SK-N-SH (cell line): ENCODE measurements at regions not wholly inside any gene's neighbourhood (a gene's known extent, or its start where the extent isn't known, plus 50 kb on each side); places are given as distances from the start of the nearest gene placed in this dataset.

ENCODE experiments used
- CTCF ChIA-PET: fragments of 300-600, 350-600 bp; formaldehyde crosslinking; extraction: SDS; loops from one replicate; lab custom pipeline; 2021; lab: Yijun Ruan, JAX
- POLR2A ChIA-PET: fragments of 350-600 bp; sonication (Branson Sonifier 250); formaldehyde crosslinking; extraction: SDS; loops from one replicate; lab custom pipeline; 2020; ENCODE audit warnings: antibody characterized with exemption, inconsistent platforms; lab: Yijun Ruan, JAX
- DNase-seq: peaks from one replicate; pipeline ENCODE4 v3.0.0; 2012
- H2AFZ ChIP-seq: fragments of 200-600 bp; sonication (generic); 2 replicates; pipeline ENCODE4 v1.8.1; 2016; ENCODE audit warnings: antibody characterized with exemption, mild to moderate bottlenecking, low read depth
- H3F3A ChIP-seq: fragments of 200-600 bp; sonication (generic); replicated peaks from 2 replicates; pipeline ENCODE3; 2016; ENCODE audit warnings: antibody characterized with exemption, mild to moderate bottlenecking; ENCODE audit not compliant: insufficient read depth
- H3K27ac ChIP-seq, 2 experiments: fragments of 200-500 bp in 1 of 2; fragments of 200-600 bp in 1 of 2; sonication (Bioruptor generic) in 1 of 2; sonication (generic), shearing (Covaris generic) in 1 of 2; 2 replicates each; pipeline versions ENCODE4 v1.5.1 to v1.6.1; 2014 to 2016; ENCODE audit warnings: low read depth in 2 of 2, inconsistent platforms in 1 of 2, low read length in 1 of 2, mild to moderate bottlenecking in 1 of 2, mixed read lengths in 1 of 2
- H3K27me3 ChIP-seq: fragments of 200-600 bp; sonication (generic), shearing (Covaris generic); 2 replicates; pipeline ENCODE4 v1.6.1; 2016; ENCODE audit warnings: mixed run types; ENCODE audit not compliant: insufficient read depth
- H3K36me3 ChIP-seq, 2 experiments: fragments of 200-500 bp in 1 of 2; fragments of 200-600 bp in 1 of 2; sonication (Bioruptor generic) in 1 of 2; sonication (generic) in 1 of 2; replicated peaks in 1 of 2; 2 replicates each; pipeline versions ENCODE3 to v1.5.1; 2014 to 2016; ENCODE audit warnings: low read length in 1 of 2, mild to moderate bottlenecking in 1 of 2; ENCODE audit not compliant: insufficient read depth in 2 of 2, control insufficient read depth in 1 of 2
- H3K4me1 ChIP-seq, 2 experiments: fragments of 200-500 bp in 1 of 2; fragments of 200-600 bp in 1 of 2; sonication (Bioruptor generic) in 1 of 2; sonication (generic), shearing (Covaris generic) in 1 of 2; 2 replicates each; pipeline versions ENCODE4 v1.5.1 to v1.6.1; 2014 to 2016; ENCODE audit warnings: low read depth in 1 of 2, low read length in 1 of 2, mixed run types in 1 of 2; ENCODE audit not compliant: insufficient read depth in 2 of 2, control insufficient read depth in 1 of 2
- H3K4me2 ChIP-seq: fragments of 200-600 bp; sonication (generic), shearing (Covaris generic); 2 replicates; pipeline ENCODE4 v1.6.1; 2017; ENCODE audit warnings: mixed run types
- H3K4me3 ChIP-seq, 2 experiments: fragments of 200-500 bp in 1 of 2; fragments of 200-600 bp in 1 of 2; sonication (Bioruptor generic) in 1 of 2; sonication (generic), shearing (Covaris generic) in 1 of 2; 2 replicates each; pipeline versions ENCODE4 v1.5.1 to v1.8.1; 2014 to 2016; ENCODE audit warnings: low read depth in 2 of 2, inconsistent platforms in 1 of 2, low read length in 1 of 2, mild to moderate bottlenecking in 1 of 2, mixed read lengths in 1 of 2, moderate library complexity in 1 of 2
- H3K79me2 ChIP-seq: fragments of 200-600 bp; sonication (generic); 2 replicates; pipeline ENCODE4 v1.8.1; 2017; ENCODE audit warnings: mild to moderate bottlenecking; ENCODE audit not compliant: insufficient read depth
- H3K9ac ChIP-seq: fragments of 200-600 bp; sonication (generic); 2 replicates; pipeline ENCODE4 v1.6.1; 2017; ENCODE audit warnings: mixed run types
- H3K9me2 ChIP-seq: fragments of 200-600 bp; sonication (generic); 2 replicates; pipeline ENCODE4 v1.6.1; 2017; ENCODE audit warnings: mixed run types
- H3K9me3 ChIP-seq: fragments of 200-600 bp; sonication (generic); 2 replicates; pipeline ENCODE4 v1.6.1; 2017; ENCODE audit warnings: mixed run types, mild to moderate bottlenecking, moderate library complexity
- H4K20me1 ChIP-seq: fragments of 200-600 bp; sonication (generic); 2 replicates; pipeline ENCODE4 v1.6.1; 2017; ENCODE audit warnings: mild to moderate bottlenecking, mixed run types; ENCODE audit not compliant: insufficient read depth
- ELF1 ChIP-seq: IDR thresholded peaks from 2 replicates; pipeline ENCODE4 v1.4.0; 2012
- EP300 ChIP-seq, 2 experiments: IDR thresholded peaks; 2 replicates each; pipeline versions ENCODE4 v1.4.0 to v1.6.1; 2012; ENCODE audit warnings: borderline replicate concordance in 1 of 2, low read depth in 1 of 2, low read length in 1 of 2
- EZH2phosphoT487 ChIP-seq: fragments of 200-600 bp; sonication (generic); IDR thresholded peaks from 2 replicates; pipeline ENCODE4 v1.6.1; 2017; ENCODE audit warnings: low read depth, mixed run types, mild to moderate bottlenecking, antibody characterized with exemption, moderate library complexity, borderline replicate concordance
- FOXJ3 ChIP-seq: sonication (generic); formaldehyde crosslinking; IDR thresholded peaks from 2 replicates; pipeline ENCODE4 v1.5.1; 2020; ENCODE audit warnings: mild to moderate bottlenecking, missing genetic modification reagents
- FOXM1 ChIP-seq: IDR thresholded peaks from 2 replicates; pipeline ENCODE4 v1.4.0; 2012; ENCODE audit warnings: low read depth, mild to moderate bottlenecking
- GABPA ChIP-seq: IDR thresholded peaks from 2 replicates; pipeline ENCODE4 v1.4.0; 2012; ENCODE audit warnings: low read depth, mild to moderate bottlenecking
- GATA2 ChIP-seq: sonication (generic); formaldehyde crosslinking; IDR thresholded peaks from 2 replicates; pipeline ENCODE4 v1.5.0; 2020; ENCODE audit warnings: mild to moderate bottlenecking, missing genetic modification reagents
- JUND ChIP-seq: IDR thresholded peaks from 2 replicates; pipeline ENCODE4 v1.4.0; 2012
- MEF2A ChIP-seq: IDR thresholded peaks from 2 replicates; pipeline ENCODE4 v1.4.0; 2012; ENCODE audit warnings: low read depth, borderline replicate concordance
- MXI1 ChIP-seq: IDR thresholded peaks from 2 replicates; pipeline ENCODE4 v1.6.1; 2012; ENCODE audit warnings: mild to moderate bottlenecking, low read depth, low read length, improper control_type of control experiment
- NFIC ChIP-seq: IDR thresholded peaks from 2 replicates; pipeline ENCODE4 v1.4.0; 2012; ENCODE audit warnings: borderline replicate concordance
- NRF1 ChIP-seq: IDR thresholded peaks from 2 replicates; pipeline ENCODE4 v1.6.1; 2012; ENCODE audit warnings: low read depth, mild to moderate bottlenecking, low read length
- POLR2AphosphoS5 ChIP-seq: IDR thresholded peaks from 2 replicates; pipeline ENCODE4 v1.6.1; 2012; ENCODE audit warnings: low read depth, low read length
- RAD21 ChIP-seq: IDR thresholded peaks from 2 replicates; pipeline ENCODE4 v1.6.1; 2012; ENCODE audit warnings: mild to moderate bottlenecking, low read length
- RCOR1 ChIP-seq: fragments of 150-350 bp; IDR thresholded peaks from 2 replicates; pipeline ENCODE4 v1.6.1; 2017; ENCODE audit warnings: antibody characterized with exemption, low read length
- RFX5 ChIP-seq: IDR thresholded peaks from 2 replicates; pipeline ENCODE4 v1.6.1; 2012; ENCODE audit warnings: mild to moderate bottlenecking, improper control_type of control experiment, low read length
- RXRA ChIP-seq: IDR thresholded peaks from 2 replicates; pipeline ENCODE4 v1.4.0; 2012; ENCODE audit warnings: low read depth, mild to moderate bottlenecking, borderline replicate concordance
- SIN3A ChIP-seq: IDR thresholded peaks from 2 replicates; pipeline ENCODE4 v1.6.1; 2012; ENCODE audit warnings: low read depth, mild to moderate bottlenecking, low read length, moderate library complexity, borderline replicate concordance
- SMC3 ChIP-seq: IDR thresholded peaks from 2 replicates; pipeline ENCODE4 v1.6.1; 2012; ENCODE audit warnings: low read depth, low read length, improper control_type of control experiment
- TCF12 ChIP-seq: IDR thresholded peaks from 2 replicates; pipeline ENCODE4 v1.4.0; 2012
- TEAD4 ChIP-seq: IDR thresholded peaks from 2 replicates; pipeline ENCODE4 v1.4.0; 2012; ENCODE audit warnings: mild to moderate bottlenecking, borderline replicate concordance; ENCODE audit not compliant: insufficient read depth
- TF ChIP-seq, protein P1 (sequence below): fragments of 150-350 bp; IDR thresholded peaks from 2 replicates; pipeline ENCODE4 v1.6.1; 2017; ENCODE audit warnings: antibody characterized with exemption, low read length, low read depth, borderline replicate concordance
- TF ChIP-seq, protein P2 (sequence below): IDR thresholded peaks from 2 replicates; pipeline ENCODE4 v1.4.0; 2012; ENCODE audit warnings: low read depth, borderline replicate concordance
- TF ChIP-seq, protein P3 (sequence below): IDR thresholded peaks from 2 replicates; pipeline ENCODE4 v1.4.0; 2012; ENCODE audit warnings: low read depth
- TF ChIP-seq, protein P4 (sequence below): IDR thresholded peaks from 2 replicates; pipeline ENCODE4; 2012
- TF ChIP-seq, protein P5 (sequence below): fragments of 200-600 bp; sonication (generic); IDR thresholded peaks from 2 replicates; pipeline ENCODE4 v1.6.1; 2017; ENCODE audit warnings: antibody characterized with exemption, mild to moderate bottlenecking, moderate library complexity

DNA sequence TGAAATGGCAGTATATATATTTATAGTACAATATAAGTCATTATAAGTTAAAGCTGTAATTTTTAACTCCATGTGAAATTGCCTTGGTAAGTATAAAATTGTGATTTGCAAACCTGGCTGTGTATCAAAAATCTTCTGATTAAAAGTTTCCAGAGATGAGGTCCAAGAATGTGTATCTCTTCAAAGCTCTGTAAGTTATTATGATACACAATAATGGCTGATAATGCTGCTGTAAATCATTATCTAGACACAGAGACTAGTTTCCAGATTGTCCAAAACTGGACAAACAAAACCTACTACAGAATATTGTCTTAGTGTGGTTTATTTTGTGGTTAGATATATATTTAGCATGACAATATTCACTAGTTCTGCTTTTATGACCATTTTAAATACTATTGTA is 514.8 kb downstream of the SLC6A15 start:
- Histone ChIP-seq H3F3A (peaks cover 8% of the 10 kb centered on the region), H3K27ac (peak overlapping the region; percentile 32 to 83; a peak in 2 of 4 replicates), H4K20me1 (no peaks in the 10 kb centered on the region), H3K4me2 (no peak overlapping the region), H3K4me1 (peaks cover 0 to 4% of the 10 kb centered on the region in 2 experiments; a peak in 2 of 4 replicates), H3K9me2 (no peaks in the 10 kb centered on the region), H3K4me3 (no peak overlapping the region), H3K79me2 (no peaks in the 10 kb centered on the region), H3K36me3 (no peaks in the 10 kb centered on the region), H3K27me3 (no peaks in the 10 kb centered on the region), H3K9ac (no peak overlapping the region), H3K9me3 (no peaks in the 10 kb centered on the region), H2AFZ (no peak overlapping the region)
- POLR2A ChIA-PET, result no interaction called here
- DNase-seq, result no peak
- TF ChIP-seq FOXJ3 (no peak), SMC3 (no peak), TEAD4 (peak; percentile 15; the same call in 1 of the 2 replicates), NRF1 (no peak), POLR2AphosphoS5 (peak; percentile 50; the same call in 1 of the 2 replicates), GABPA (no peak), RAD21 (no peak), EZH2phosphoT487 (no peak), RFX5 (no peak), MXI1 (no peak), MEF2A (no peak), GATA2 (CRISPR knock-in tag) (no peak), RXRA (no peak), JUND (no peak; the same call in 1 of the 2 replicates), ELF1 (no peak), SIN3A (no peak), EP300 (IDR thresholded peaks at IDR 0.05; ENCODE audit: borderline replicate concordance in 1 of 2, low read depth in 1 of 2, low read length in 1 of 2) (peak in 1 of 2 experiments; percentile 82; a peak in 2 of 4 replicates), TCF12 (peak; percentile 64), RCOR1 (no peak), FOXM1 (0 out of 2 replicates have a peak, but pooled peaks have one; percentile 18), NFIC (peak; percentile 71)
- TF ChIP-seq, protein P1, sequence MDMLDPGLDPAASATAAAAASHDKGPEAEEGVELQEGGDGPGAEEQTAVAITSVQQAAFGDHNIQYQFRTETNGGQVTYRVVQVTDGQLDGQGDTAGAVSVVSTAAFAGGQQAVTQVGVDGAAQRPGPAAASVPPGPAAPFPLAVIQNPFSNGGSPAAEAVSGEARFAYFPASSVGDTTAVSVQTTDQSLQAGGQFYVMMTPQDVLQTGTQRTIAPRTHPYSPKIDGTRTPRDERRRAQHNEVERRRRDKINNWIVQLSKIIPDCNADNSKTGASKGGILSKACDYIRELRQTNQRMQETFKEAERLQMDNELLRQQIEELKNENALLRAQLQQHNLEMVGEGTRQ, result no peak
- TF ChIP-seq, protein P2, sequence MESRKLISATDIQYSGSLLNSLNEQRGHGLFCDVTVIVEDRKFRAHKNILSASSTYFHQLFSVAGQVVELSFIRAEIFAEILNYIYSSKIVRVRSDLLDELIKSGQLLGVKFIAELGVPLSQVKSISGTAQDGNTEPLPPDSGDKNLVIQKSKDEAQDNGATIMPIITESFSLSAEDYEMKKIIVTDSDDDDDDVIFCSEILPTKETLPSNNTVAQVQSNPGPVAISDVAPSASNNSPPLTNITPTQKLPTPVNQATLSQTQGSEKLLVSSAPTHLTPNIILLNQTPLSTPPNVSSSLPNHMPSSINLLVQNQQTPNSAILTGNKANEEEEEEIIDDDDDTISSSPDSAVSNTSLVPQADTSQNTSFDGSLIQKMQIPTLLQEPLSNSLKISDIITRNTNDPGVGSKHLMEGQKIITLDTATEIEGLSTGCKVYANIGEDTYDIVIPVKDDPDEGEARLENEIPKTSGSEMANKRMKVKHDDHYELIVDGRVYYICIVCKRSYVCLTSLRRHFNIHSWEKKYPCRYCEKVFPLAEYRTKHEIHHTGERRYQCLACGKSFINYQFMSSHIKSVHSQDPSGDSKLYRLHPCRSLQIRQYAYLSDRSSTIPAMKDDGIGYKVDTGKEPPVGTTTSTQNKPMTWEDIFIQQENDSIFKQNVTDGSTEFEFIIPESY, result no peak
- TF ChIP-seq, protein P3, sequence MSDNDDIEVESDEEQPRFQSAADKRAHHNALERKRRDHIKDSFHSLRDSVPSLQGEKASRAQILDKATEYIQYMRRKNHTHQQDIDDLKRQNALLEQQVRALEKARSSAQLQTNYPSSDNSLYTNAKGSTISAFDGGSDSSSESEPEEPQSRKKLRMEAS, result no peak
- TF ChIP-seq, protein P4, sequence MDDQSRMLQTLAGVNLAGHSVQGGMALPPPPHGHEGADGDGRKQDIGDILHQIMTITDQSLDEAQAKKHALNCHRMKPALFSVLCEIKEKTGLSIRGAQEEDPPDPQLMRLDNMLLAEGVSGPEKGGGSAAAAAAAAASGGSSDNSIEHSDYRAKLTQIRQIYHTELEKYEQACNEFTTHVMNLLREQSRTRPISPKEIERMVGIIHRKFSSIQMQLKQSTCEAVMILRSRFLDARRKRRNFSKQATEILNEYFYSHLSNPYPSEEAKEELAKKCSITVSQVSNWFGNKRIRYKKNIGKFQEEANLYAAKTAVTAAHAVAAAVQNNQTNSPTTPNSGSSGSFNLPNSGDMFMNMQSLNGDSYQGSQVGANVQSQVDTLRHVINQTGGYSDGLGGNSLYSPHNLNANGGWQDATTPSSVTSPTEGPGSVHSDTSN, result peak; percentile 78
- TF ChIP-seq, protein P5, sequence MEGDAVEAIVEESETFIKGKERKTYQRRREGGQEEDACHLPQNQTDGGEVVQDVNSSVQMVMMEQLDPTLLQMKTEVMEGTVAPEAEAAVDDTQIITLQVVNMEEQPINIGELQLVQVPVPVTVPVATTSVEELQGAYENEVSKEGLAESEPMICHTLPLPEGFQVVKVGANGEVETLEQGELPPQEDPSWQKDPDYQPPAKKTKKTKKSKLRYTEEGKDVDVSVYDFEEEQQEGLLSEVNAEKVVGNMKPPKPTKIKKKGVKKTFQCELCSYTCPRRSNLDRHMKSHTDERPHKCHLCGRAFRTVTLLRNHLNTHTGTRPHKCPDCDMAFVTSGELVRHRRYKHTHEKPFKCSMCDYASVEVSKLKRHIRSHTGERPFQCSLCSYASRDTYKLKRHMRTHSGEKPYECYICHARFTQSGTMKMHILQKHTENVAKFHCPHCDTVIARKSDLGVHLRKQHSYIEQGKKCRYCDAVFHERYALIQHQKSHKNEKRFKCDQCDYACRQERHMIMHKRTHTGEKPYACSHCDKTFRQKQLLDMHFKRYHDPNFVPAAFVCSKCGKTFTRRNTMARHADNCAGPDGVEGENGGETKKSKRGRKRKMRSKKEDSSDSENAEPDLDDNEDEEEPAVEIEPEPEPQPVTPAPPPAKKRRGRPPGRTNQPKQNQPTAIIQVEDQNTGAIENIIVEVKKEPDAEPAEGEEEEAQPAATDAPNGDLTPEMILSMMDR, result no peak
- CTCF ChIA-PET, result interaction anchor here (0.8 to 3.5 kb wide), 8 partner anchors 17 to 1879 kb away, joined by 3 to 28 read pairs (median 4); no protein-coding TSS in a partner anchor
